T-helper 2 cell (primary cell): ENCODE measurements at regions not wholly inside any gene's neighbourhood (a gene's known extent, or its start where the extent isn't known, plus 50 kb on each side); places are given as distances from the start of the nearest gene placed in this dataset.
"Not testable (repeated sequence)": the region's sequence is repeated elsewhere in the genome, so short reads cannot be mapped to it uniquely, and the experiment has no call there.

ENCODE experiments used
- DNase-seq, 5 experiments: peaks; one replicate each; pipeline versions ENCODE4 v3.0.0 to v3.0.0-alpha.2; 2012 to 2022

DNA sequence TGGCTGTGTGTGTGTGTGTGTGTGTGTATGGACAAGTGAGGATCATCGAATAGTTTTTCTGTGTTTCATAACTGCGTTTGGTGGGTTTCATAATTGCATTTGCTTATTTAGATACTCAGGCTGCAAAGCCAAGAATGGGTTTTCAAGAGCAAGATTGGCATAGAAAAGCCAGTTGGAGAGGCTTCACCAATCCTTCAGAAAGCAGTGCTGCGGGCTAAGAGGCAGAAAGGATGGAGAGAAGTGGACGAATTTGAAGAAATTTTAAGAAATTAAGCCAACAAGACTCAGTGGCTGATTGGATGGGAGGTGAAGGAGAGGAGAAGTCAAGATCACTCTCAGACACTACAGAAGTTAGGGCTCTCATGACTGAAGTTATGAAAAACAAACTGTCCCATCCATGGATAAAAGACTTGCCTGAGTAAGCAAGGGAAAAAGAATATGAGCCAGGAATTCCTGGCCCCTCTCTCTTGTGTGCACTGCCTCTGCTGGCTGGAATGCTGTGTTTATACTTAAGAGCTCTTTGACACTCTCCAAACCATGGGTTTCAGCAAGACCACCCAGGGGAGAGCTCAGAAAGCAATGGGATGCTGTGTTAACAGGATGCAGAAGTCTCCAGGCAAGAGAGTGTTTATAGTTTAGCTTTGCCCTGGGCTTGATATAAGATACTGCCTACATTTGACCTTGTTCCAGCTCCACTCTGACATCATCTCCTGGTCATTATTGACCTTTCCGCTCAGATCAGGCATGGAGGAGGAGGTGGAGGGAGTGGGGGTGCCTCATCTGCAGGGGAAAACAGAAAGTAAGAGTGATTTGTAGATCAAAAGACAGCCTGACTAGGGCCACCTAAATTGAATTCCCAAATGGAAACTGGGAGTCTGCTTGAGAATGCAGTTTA, 232.0 kb upstream of the PLXNA2 start:
- no peak for DNase-seq

DNA sequence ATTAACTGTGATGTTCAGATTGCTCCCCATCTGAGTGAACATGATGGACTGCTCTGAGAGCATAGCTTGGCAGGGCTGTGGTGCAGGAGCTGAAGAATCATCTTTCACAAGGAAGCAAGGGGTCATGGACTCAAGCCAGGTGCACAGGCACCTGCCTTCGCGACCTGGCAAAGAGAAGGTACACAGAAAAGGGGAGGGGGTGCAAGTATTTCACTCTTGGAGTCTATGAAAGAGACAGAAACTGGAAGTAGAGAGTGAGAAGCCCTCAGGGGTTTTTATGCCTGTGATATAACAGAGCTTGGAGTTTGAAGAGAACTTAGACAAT, 232.6 kb upstream of the PLXNA2 start:
- DNase-seq: no peak

DNA sequence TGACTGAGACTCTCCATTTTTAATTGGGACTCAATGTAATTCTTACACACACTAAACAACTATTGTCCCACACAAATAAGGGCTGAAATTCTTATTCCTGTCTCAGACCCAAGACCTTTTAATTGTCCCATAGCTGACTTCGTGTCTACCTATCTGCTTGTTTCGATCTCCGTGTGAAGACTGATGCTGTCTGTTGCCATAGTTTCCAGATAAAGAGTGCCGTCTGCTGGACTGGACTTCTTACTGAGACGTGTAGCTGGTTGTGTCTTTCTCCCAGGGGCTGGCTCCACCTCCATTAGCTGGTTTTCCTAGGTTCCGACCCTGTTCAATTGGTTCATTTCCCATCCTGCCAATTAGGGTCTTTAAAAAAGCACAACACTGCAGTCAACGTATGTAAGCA, 235.3 kb upstream of the PLXNA2 start:
- no peak for DNase-seq

DNA sequence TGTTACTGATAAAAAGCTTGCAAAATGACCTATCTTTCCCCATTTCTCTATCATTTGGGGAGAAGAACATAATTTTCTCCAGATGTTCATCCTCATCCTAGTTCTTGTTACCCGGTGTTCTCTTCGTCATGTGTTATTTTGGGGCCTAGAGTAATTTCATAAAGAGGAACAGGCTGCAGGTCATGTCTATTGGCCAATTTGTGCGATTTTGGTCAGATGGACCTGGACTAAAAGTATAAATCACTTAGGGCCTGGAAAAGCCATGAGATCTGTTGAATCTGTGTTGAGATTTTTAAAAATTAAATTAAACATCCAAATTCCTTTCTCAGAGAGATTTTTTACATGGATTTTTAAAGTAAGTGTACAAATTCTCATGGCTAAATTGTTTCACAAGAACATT, 241.3 kb upstream of the PLXNA2 start:
- DNase-seq: no peak

DNA sequence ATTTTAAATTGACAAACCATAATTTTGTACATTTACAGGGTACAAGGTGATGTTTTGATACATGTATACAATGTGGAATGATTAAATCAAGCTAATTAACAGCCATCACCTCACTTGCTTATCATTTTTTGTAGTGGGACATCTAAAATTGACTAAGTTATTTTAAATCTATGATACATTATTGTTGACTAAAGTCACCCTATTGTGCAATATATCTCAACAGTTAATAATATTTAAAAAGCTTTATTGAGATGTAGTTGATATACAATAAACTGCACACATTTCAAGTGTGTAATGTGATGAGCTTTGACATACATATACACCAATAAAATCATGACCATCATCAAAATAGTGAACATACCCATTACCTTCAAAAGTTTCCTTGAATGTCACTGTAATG, 242.5 kb upstream of the PLXNA2 start:
- DNase-seq: no peak

DNA sequence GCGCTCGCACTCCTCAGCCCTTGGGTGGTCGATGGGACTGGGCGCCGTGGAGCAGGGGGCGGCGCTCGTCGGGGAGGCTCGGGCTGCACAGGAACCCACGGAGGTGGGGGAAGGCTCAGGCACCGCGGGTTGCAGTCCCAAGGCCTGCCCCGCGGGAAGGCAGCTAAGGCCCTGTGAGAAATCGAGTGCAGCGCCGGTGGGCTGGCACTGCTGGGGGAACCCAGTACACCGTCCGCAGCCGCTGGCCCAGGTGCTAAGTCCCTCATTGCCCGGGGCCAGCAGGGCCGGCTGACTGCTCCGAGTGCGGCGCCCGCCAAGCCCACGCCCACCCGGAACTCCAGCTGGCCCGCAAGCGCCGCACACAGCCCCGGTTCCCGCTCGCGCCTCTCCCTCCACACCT, 244.2 kb upstream of the PLXNA2 start:
- not testable (repeated sequence) for DNase-seq

DNA sequence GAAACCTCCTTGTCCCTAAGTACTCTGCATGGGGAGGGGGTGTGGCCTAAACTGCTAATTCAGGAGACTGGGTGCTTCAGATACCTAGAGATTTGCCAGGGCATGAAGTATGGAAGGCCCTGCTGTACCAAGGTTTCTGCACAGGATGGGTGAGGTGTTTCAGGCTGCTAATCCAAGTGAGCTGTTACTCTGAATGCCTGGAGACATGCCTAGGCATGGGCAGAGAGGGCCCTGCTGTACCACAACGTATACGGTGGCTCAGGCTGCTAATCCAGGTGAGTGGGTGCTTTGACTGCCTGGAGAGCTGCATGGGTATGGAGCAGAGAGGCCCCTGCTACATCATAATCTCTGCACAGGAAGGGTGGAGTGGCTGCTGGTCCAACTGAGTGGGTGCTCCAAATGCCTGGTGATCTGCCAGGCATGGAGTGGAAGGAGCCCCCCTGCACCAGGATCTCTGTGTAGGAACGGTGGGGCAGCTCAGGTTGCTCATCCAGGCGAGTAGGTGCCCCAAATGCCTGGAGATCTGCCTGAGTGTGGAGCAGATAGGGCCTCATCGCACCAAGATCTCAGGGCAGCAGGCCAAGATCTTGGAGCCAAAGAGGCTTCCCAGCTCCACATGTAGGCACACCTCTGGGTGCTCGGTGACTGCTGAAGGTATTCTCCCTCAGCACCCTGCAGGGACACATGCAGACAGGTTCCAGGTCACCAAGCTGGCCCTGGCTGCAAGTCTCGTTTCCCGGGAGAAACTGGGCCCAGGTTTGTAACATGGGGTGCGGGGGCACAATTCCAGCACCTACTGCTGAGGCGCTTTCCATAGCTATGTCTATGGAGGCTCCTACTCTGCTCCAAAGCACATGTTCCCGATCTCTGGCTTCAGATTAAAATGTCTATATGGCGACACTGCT, 252.5 kb upstream of the PLXNA2 start:
- no peak for DNase-seq

DNA sequence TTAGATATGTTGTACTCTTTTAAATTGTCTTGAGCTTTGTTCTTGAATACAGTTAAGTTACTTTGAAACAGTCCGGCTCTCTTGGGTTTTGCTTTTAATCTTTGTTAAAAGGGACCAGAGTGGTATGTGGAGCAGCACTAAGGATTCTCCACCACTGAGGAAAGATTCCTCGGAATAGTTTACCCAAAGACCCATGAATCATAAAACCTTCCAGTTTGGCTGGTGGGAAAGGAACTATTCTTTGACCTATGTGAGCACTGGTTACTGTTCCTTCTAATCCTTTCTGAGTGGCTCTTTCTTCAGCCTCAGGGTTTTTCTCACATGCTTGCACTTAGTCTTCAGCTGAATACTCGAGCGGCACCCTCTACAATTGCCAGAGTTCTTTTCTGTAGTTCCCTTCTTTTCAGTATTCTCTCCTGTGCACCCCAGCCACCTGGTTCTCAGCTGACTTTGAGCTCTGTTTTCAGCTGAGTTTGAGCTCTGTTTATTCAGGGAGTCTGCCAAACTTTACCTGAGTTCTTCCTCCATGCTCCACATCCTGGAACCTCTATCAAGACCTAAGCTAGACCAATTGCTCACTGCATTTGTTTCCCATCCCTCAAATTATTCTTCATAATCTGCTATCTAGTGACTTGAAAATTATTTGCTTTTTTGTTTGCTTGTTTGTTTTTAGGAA, 253.8 kb upstream of the PLXNA2 start:
- DNase-seq: no peak

DNA sequence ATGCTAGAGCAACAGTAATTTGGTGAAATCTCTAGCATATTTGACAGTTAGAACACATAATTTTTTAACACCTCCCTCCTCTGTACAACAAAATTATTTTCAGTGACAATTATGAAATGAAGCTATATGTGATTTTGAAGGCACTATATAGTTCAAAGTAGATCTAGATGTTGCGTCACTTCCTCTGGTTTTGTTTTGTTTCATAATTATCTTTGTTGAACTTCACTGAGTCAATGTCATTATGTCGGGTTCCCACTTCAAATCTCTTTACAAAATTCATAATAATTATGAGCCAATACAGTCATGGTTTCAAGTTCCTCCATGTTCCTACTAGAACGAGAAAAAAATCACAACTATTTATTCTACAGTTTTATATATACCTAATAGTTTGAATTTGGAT, 254.8 kb upstream of the PLXNA2 start:
- no peak for DNase-seq

DNA sequence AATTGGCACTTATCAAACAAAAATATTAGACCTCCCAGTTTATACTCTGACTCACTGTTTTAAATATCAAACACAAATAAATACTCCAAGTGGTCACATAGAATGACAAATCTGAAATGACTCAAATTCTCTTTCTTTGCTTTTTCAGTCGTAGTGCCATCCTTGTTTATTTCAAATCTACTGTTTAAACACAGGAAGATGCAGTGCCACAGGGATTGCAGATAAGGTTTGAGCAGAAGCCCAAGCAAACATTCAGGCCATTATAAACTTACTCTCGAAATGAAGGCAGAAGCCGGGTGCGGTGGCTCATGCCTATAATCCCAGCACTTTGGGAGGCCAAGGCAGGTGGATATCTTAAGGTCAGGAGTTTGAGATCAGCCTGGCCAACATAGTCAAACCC, 255.4 kb upstream of the PLXNA2 start:
- DNase-seq: no peak

DNA sequence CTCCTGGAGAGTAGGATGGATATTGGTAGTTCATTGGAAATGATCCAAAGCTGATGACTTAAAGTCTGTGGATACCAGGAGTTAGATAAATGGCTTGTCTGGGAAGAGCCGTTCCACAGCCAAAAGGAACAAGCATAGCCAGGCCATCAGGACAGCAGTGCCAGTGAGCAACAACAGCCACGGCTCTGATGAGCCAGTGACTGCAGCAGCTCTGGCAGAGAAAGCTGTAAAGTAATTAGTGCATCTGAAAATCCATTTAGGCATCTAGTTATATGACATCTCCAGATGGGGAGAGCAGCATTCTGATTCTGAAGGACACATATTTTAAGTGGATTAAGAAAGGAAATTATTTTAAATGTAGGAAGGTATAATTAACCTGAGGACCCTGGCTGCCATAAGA, 256.2 kb upstream of the PLXNA2 start:
- no peak for DNase-seq

DNA sequence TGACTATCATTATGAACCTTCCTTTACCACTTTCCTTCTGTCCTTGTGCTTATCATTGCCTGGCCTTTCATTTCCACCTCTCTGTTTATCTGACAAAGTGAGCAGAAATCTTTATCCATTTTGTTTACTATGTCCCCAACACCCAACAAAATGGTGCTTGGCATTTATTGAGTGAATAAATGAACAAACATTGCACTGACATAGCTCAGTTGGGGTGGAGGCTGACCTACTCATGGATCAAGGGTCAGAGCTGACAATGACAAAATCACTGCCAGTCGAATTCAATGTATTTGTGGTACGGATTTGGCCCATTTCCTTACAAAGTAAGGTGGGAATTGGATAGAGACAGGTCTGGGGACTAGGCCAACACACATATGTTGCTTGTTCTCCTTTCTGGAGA, 257.4 kb upstream of the PLXNA2 start:
- no peak for DNase-seq

DNA sequence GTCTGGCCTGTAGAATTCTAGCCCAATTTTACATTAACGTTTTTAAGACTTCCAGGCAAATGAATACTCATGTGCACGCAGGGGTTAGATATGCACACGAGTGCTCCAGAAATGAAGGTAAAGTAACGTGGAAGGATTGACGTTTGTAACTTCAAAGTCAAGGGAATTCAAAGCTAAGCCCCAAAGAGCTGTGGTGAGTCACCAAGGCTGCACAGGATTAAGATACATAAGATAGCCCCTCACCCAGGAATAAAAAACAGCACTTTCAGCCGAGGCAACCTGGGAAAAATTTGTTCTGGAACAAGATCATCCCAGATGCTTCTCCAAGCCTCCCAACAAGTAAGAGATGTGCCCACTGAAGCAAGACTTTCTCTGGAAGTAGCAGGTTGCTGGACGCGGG, 259.6 kb upstream of the PLXNA2 start:
- no peak for DNase-seq

DNA sequence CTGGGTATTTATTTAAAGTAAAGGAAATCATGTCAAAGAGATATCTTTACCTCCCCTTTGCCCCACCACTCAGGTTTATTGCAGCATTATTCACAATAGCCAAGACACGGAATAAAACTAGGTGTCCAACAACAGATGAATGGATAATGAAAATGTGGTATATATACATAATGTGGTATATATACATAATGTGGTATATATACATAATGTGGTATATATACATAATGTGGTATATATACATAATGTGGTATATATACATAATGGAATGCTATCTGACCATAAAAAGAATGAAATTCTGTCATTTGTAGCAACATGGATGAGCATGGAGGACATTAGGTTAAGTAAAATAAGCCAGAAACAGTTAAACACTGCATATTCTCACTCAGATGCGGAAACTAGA, 262.6 kb upstream of the PLXNA2 start:
- no peak for DNase-seq

DNA sequence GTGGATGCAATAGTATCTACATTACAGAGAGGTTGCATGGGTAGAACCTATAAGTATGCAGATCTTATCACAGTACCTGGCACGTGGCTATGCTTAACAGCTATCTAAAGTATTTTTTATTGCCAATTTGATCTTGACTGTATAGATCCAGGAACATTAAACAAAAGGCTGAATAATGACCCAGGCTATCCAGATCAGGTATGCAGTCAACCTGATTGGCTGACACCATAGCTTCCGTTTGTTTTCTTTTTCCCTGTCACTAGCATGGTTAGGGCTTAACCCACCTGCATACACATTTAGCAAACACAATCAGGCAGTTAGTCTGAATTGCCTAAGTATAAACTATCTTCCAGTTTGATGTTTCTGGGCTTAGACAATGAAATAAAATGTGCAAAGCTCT, 264.9 kb upstream of the PLXNA2 start:
- no peak for DNase-seq

DNA sequence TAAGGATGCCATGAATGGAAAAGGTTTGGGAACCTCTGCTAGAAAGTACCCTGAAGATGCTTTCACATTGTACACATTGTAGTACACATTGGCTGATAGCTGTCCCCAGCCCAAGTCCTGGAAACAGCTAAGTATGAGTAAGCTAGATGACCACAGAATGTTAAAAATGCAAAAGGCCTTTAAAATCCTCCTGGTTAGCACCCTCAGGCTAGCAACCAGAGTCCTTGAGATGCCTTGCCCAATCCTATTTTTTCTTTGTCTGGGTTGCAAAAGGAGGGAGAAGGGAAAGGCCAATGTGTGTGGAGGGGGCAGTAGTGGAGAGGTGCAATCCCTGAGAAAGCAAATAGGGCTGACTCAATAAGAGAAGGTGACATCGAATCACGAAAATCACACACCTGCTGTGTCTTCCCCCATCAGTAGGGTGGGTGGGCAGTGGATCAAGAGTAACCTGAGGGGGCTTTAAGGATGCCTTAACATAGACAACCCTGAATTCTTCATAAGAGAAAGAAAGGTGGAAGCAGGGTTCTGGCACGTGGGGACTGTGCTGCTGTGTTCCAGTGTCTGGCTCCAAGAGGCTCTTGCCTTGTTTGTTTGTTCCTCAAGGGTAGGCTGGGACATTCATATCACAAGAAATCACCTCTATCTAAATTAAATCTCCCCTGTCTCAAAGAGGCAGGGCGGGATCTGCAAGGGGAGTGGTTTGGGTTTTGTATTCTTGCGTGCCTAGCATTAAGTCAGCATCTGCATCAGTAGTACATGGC, 266.2 kb upstream of the PLXNA2 start:
- DNase-seq: no peak

DNA sequence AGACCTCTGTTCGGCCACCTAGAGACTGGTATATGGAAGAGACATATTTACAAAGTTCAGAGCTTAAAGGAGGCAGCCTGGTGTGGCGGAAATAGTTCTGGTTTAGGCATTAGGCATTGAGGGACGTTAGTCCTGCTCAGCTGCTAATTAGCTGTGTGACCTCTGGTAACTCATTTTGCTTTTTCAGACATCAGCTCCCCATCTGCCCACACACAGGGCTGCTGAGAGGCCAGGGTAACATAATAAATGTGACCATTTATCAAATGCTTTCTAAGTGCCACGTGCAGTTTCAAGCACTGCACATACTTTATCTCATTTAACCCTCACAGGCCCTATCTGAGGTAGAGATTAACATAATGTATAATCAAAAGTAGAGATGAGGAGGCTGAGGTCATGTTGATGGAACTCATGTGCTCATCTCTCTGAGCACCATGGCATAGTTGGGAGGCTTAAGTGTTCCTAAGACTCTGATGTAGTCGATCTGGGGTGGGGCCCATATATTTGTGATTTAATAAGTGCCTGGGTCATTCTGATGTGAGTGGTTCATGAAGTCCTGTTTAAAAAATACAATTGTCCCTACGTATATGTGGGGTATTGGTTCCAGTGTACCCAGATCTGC, 267.2 kb upstream of the PLXNA2 start:
- DNase-seq: no peak

DNA sequence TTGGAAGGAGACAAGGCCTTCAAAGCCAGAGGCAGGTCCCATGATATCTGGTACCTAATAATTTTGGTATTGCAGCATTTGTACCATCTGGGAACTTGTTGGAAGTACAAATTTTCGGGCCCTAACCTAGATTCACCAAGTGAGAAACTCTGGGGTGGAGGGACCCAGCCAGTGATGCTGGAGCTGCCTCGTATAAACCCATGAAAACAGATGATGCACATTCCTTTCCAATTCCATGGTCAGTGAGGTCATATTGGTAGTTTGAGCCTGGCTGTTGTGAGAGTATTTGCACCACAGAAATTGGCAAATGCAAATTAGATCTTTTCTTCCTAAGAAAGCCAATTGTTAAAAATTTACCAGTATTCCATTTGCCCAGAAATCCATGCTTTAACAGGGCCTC, 269.6 kb upstream of the PLXNA2 start:
- DNase-seq: no peak

DNA sequence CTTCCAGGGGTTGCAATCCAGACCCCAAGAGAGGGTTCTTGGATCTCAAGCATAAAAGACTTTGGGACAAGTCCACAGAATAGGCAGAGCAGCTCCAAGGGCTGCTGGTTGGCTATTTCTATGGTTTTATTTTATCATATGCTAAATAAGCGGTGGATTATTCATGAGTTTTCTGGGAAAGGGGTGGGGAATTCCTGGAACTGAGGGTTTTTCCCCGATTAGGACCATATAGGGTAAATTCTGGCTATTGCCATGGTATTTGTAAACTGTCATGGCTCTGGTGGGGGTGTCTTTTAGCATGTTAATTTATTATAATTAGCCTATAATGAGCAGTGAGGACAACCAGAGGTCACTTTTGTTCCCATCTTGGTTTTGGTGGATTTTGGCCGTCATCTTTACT, 270.9 kb upstream of the PLXNA2 start:
- DNase-seq: no peak

DNA sequence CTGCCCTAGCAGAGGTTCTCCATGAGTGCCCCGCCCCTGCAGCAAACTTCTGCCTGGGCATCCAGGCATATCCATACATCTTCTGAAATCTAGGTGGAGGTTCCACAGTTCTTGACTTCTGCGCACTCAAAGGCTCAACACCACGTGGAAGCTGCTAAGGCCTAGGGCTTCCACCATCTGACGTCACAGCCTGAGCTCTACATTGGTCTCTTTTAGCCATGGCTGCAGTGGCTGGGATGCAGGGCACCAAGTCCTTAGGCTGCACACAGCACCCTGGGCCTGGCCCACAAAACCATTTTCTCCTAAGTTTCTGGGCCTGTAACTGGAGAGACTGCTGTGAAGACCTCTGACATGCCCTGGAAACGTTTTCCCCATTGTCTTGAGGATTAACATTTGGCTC, 272.6 kb upstream of the PLXNA2 start:
- no peak for DNase-seq

DNA sequence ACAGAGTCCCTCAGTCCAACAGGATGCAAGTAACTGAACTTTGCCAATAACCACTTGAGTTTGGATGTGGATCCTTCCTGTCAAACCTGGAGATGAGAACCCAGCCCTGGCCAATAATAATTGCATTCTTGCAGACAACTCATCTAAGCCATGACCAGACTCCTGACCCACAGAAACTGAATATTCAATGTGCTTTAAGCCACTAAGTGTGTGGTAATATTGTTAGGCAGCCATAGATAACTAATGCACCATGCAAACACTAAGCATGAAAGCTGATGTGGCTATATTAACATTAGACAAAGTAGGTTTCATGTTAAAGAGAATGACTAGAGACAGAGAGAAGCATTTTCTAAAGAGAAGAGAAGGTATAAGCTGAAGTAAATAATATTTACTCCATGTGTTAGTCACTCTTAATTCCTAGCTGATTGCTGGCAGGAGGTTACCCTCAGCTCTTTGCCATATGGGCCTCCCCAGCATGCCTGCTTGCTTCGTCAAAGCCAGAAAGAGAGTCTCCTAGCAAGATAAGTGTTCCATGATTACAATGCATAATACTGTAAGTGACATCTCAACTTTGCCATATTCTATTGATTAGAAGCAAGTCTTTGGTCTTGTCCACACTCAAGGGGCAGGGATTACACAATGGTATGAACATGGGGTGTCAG, 276.4 kb upstream of the PLXNA2 start:
- DNase-seq: no peak

DNA sequence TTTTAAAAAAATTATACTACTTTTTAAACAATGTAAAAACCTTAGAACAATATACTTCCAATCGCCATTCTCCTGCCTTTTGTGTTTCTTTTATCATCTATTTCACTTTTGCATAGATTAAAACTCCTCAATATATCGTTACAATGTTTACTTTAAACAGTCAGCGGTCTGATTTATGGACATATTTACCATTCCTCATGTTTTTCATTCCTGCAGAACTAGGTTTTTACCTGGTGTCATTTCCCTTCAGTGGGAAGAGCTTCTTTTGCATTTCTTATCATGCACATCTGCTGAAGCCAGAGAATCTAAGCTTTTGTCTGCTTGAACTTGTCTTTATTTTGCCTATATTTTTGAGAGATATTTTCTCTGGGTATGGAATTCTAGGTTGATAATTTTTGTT, 277.4 kb upstream of the PLXNA2 start:
- no peak for DNase-seq
